ENCODE measurements at regions not wholly inside any gene's neighbourhood (a gene's known extent, or its start where the extent isn't known, plus 50 kb on each side); places are given as distances from the start of the nearest gene placed in this dataset.

DNA sequence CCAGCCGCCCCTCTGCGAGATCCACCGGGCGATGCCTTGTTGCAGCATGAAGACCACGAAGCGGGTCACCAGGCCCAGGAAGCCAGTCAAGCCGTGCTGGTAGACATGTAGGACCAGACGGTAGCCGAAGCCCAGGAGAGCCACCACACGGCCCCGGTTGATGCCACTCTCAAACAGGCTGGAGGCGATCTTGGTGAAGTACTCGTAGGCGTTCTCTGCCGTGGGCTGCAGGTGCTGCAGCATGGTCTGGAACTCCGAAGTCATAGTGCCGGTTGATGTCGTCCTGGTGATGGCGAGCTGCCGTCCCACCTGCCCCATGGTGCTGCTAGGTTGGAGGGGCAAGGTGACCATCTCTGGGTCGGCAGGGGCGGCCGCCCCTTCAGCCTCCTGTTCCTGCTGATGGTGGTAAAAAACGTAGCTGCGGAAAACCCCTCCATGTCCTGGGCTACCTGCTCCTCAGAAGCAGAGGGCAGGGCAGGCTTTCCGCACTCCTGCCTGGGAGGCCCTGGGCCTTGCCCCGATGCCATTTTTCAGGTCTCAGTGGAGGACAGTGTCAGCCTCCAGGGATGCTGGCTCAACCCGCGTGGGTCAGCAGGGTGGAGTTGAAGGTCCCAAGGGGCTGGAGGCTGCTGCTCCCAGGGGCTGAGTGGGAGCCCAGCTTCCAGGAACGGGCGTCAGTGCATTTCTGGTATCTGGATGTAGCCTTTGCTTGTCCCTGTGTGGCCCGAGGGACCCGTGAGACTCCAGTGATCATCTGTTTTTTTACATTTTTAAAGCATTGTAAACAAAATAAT lies 98.7 kb downstream of the ADAMTS15 start:
- TF ChIP-seq, protein P1, sequence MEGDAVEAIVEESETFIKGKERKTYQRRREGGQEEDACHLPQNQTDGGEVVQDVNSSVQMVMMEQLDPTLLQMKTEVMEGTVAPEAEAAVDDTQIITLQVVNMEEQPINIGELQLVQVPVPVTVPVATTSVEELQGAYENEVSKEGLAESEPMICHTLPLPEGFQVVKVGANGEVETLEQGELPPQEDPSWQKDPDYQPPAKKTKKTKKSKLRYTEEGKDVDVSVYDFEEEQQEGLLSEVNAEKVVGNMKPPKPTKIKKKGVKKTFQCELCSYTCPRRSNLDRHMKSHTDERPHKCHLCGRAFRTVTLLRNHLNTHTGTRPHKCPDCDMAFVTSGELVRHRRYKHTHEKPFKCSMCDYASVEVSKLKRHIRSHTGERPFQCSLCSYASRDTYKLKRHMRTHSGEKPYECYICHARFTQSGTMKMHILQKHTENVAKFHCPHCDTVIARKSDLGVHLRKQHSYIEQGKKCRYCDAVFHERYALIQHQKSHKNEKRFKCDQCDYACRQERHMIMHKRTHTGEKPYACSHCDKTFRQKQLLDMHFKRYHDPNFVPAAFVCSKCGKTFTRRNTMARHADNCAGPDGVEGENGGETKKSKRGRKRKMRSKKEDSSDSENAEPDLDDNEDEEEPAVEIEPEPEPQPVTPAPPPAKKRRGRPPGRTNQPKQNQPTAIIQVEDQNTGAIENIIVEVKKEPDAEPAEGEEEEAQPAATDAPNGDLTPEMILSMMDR (IDR thresholded peaks at IDR 0.05), result no peak
- TF ChIP-seq POLR2A (IDR thresholded peaks at IDR 0.05), result no peak
